ENCODE measurements at regions not wholly inside any gene's neighbourhood (a gene's known extent, or its start where the extent isn't known, plus 50 kb on each side); places are given as distances from the start of the nearest gene placed in this dataset.

GRCh38 chr2:43062058-43062457 lies 164.3 kb downstream of the ZFP36L2 start:
- TF ChIP-seq POLR2A (IDR thresholded peaks at IDR 0.05) = no peak
- no peak for TF ChIP-seq CTCF (IDR thresholded peaks at IDR 0.05 in 4 of 5, conservative IDR thresholded peaks at IDR 0.05 in 1 of 5)
- in situ Hi-C loops (cut with MboI; ENCODE audit: low sequenced_read_pairs in 4 of 4) (no loop called here), intact Hi-C loops (cut with DNase I; ENCODE audit: low total_unique reads) (no loop called here)
- ATAC-seq (no peak), DNase-seq (no peak)
- no peak overlapping the region for H3K27ac ChIP-seq
- no peaks in the 10 kb centered on the region for H3K9me3 ChIP-seq
- H3K4me1 ChIP-seq = peaks cover 4 to 10% of the 10 kb centered on the region in 2 donors
- no peaks in the 10 kb centered on the region for H3K27me3 ChIP-seq
- H3K4me3 ChIP-seq = no peak overlapping the region
- H3K36me3 ChIP-seq = no peaks in the 10 kb centered on the region

GRCh38 chr2:43060390-43061016 lies 165.9 kb downstream of the ZFP36L2 start:
- in situ Hi-C loops (cut with MboI; ENCODE audit: low sequenced_read_pairs in 4 of 4) = no loop called here
- DNase-seq (peak in 1 of 2 donors; percentile 4), ATAC-seq (no peak)
- no peaks in the 10 kb centered on the region for H3K27me3 ChIP-seq
- peaks cover 4 to 10% of the 10 kb centered on the region in 2 donors for H3K4me1 ChIP-seq
- TF ChIP-seq CTCF (IDR thresholded peaks at IDR 0.05 in 4 of 5, conservative IDR thresholded peaks at IDR 0.05 in 1 of 5) (no peak), POLR2A (IDR thresholded peaks at IDR 0.05) (no peak)
- no peaks in the 10 kb centered on the region for H3K9me3 ChIP-seq
- no peak overlapping the region for H3K4me3 ChIP-seq
- H3K27ac ChIP-seq = no peak overlapping the region
- no peaks in the 10 kb centered on the region for H3K36me3 ChIP-seq
- intact Hi-C loops (cut with DNase I; ENCODE audit: low total_unique reads) = no loop called here

GRCh38 chr2:43059183-43059897 lies 167.1 kb downstream of the ZFP36L2 start:
- in situ Hi-C loops (cut with MboI; ENCODE audit: low sequenced_read_pairs in 4 of 4) = no loop called here
- H3K36me3 ChIP-seq = no peaks in the 10 kb centered on the region
- TF ChIP-seq CTCF (IDR thresholded peaks at IDR 0.05 in 4 of 5, conservative IDR thresholded peaks at IDR 0.05 in 1 of 5) = no peak
- no peak for TF ChIP-seq POLR2A (IDR thresholded peaks at IDR 0.05)
- peaks cover 4 to 13% of the 10 kb centered on the region in 2 donors for H3K4me1 ChIP-seq
- no peaks in the 10 kb centered on the region for H3K27me3 ChIP-seq
- ATAC-seq (peak; percentile 59 to 77), DNase-seq (peak; percentile 52 to 68)
- no peaks in the 10 kb centered on the region for H3K9me3 ChIP-seq
- no peak overlapping the region for H3K4me3 ChIP-seq
- no peak overlapping the region for H3K27ac ChIP-seq
- intact Hi-C loops (cut with DNase I; ENCODE audit: low total_unique reads) = no loop called here

GRCh38 chr2:43058726-43059110 lies 167.7 kb downstream of the ZFP36L2 start:
- H3K27me3 ChIP-seq = no peaks in the 10 kb centered on the region
- TF ChIP-seq CTCF (IDR thresholded peaks at IDR 0.05 in 4 of 5, conservative IDR thresholded peaks at IDR 0.05 in 1 of 5) (no peak), POLR2A (IDR thresholded peaks at IDR 0.05) (no peak)
- H3K9me3 ChIP-seq = no peaks in the 10 kb centered on the region
- in situ Hi-C loops (cut with MboI; ENCODE audit: low sequenced_read_pairs in 4 of 4) = no loop called here
- no peak overlapping the region for H3K4me3 ChIP-seq
- ATAC-seq (no peak), DNase-seq (peak in 1 of 2 donors; percentile 3)
- H3K27ac ChIP-seq = no peak overlapping the region
- intact Hi-C loops (cut with DNase I; ENCODE audit: low total_unique reads) = no loop called here
- peaks cover 4 to 15% of the 10 kb centered on the region in 2 donors for H3K4me1 ChIP-seq
- no peaks in the 10 kb centered on the region for H3K36me3 ChIP-seq

Measured in gastrocnemius medialis (tissue), 4 donors.